Bronchial epithelial cell (primary cell): ENCODE measurements at regions not wholly inside any gene's neighbourhood (a gene's known extent, or its start where the extent isn't known, plus 50 kb on each side); places are given as distances from the start of the nearest gene placed in this dataset.
A peak's percentile ranks its signal among the peaks of the same experiment; 100 is the strongest.

Experiments
- DNase-seq: peaks from one replicate; pipeline ENCODE4 v3.0.0-alpha.2; 2010; ENCODE audit warnings: low read depth
- FAIRE-seq: peaks from 2 replicates; lab custom pipeline; 2011; peaks lifted over from hg19 to GRCh38; lab: Jason Lieb, UNC
- H3K27me3 ChIP-seq: 2 replicates; pipeline ENCODE4 v1.5.1; 2011; ENCODE audit warnings: low read length; ENCODE audit not compliant: control insufficient read depth, insufficient read depth
- H3K36me3 ChIP-seq: 2 replicates; pipeline ENCODE4 v1.5.1; 2011; ENCODE audit warnings: low read length; ENCODE audit not compliant: control insufficient read depth, insufficient read depth
- H3K4me3 ChIP-seq: 2 replicates; pipeline ENCODE4 v1.5.1; 2011; ENCODE audit warnings: mild to moderate bottlenecking, low read depth, low read length, control low read depth
- TF ChIP-seq, protein P1 (sequence below): IDR thresholded peaks from 2 replicates; pipeline ENCODE4 v1.5.1; 2011; ENCODE audit warnings: mild to moderate bottlenecking, moderate library complexity, low read length, control low read depth, inconsistent platforms; ENCODE audit not compliant: insufficient read depth, severe bottlenecking

DNA sequence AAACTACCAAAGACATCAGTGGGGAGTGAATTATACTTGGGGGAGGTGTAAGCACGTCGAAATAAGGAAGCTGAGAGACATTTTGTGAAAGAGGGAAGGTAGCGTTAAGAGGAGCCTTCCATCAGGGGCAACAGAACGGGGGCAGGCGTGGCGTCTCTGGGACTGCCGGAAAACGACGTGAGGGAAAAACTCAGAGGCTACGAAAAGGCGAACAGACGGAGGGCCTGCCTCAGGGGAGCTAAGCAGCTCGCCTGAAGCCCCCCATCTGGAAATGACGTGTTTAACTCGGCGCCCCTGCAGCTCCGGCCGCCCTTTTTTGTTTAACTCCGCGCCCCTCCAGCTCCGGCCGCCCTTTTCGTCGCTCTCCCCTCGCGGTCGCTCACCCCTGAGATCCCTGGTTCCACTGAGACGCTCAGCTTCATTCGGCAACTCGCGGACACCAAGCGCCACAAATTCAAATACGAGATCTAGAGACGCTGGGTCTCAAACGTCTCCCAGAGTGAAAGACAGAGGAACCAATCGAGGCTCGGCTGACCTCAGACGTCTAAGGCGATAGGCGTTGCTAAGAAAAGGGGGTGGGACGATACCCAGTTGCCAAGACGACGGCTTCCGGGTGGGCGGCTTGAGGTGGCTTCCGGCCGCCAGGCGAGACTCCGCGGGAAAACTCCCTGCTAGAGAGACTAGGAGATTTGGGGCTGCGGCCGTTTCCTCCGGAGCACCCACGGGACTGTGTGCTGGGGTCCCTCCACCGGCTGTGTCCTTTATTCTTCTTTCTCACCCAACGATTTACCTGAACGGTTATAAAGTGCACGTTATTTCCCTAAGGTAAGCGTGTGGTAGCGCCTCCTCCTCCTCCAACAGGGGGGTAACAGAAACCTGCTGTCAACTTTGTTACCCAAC is 383.2 kb downstream of the ZFHX3 start:
- no peaks in the 10 kb centered on the region for H3K27me3 ChIP-seq
- TF ChIP-seq, protein P1, sequence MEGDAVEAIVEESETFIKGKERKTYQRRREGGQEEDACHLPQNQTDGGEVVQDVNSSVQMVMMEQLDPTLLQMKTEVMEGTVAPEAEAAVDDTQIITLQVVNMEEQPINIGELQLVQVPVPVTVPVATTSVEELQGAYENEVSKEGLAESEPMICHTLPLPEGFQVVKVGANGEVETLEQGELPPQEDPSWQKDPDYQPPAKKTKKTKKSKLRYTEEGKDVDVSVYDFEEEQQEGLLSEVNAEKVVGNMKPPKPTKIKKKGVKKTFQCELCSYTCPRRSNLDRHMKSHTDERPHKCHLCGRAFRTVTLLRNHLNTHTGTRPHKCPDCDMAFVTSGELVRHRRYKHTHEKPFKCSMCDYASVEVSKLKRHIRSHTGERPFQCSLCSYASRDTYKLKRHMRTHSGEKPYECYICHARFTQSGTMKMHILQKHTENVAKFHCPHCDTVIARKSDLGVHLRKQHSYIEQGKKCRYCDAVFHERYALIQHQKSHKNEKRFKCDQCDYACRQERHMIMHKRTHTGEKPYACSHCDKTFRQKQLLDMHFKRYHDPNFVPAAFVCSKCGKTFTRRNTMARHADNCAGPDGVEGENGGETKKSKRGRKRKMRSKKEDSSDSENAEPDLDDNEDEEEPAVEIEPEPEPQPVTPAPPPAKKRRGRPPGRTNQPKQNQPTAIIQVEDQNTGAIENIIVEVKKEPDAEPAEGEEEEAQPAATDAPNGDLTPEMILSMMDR: no peak
- FAIRE-seq (no peak), DNase-seq (peak; percentile 98)
- H3K4me3 ChIP-seq: peak overlapping the region; percentile 85
- H3K36me3 ChIP-seq: no peaks in the 10 kb centered on the region

DNA sequence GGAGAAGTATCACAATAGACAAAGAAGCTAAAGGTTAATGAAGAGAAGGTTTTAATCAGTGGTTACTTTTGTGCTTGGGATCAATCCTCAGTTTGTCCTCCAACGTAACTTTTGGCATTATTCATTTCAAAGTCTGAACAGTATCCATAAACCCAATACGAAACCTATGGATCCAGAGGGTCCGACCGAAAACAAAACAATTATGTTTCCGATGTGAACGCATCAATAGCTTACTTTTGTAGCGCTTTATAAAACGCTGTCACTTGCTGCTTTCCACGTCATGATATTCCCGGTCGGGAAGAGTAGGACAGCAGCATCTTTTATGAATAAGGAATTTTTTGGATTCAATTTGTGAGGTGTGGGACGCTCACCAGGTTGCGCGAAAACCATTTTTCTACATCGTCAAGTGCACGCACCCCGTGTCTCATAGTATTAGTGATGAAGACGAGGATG is 383.8 kb downstream of the ZFHX3 start:
- Histone ChIP-seq H3K36me3 (no peaks in the 10 kb centered on the region), H3K4me3 (peak overlapping the region; percentile 85), H3K27me3 (no peaks in the 10 kb centered on the region)
- TF ChIP-seq, protein P1: no peak
- DNase-seq: peak; percentile 3
- no peak for FAIRE-seq

DNA sequence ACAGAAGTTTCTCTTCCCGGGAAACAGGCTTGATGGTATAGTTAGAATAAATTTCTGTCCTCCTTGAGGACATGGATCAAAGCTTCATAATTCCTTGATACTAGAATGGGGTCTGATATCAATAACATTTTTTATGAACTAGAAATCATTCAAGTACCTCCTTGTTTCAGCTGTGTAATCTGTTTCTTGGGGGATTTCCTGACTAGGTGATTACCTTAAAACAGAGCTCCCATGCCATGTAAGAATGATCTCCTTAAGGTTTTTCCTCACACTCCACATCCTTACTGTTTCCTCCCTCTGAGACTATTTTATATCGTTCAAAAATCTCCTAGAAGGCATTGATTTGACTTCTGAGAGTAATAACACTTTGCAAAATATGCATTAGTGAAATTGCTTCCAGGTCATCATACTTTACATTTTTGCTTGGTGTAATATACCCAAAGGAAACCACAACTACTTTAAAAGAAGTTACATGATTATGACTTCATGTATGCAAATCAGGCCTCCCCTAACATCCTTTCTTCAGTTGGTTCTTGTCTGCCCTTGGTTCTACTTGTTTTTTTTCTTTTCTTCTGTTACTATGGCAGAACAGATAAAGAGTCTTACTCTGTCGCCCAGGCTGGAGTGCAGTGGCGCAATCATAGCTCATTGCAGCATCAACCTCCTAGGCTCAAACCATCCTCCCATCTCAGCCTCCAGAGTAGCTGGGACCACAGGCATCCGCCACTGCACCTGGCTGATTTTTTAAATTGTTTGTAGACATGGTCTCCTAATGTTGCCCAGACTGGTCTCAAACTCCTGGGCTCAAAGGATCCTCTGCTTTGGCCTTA is 388.8 kb downstream of the ZFHX3 start:
- TF ChIP-seq, protein P1: no peak
- DNase-seq (no peak), FAIRE-seq (no peak)
- Histone ChIP-seq H3K36me3 (no peaks in the 10 kb centered on the region), H3K27me3 (no peaks in the 10 kb centered on the region), H3K4me3 (no peak overlapping the region)

DNA sequence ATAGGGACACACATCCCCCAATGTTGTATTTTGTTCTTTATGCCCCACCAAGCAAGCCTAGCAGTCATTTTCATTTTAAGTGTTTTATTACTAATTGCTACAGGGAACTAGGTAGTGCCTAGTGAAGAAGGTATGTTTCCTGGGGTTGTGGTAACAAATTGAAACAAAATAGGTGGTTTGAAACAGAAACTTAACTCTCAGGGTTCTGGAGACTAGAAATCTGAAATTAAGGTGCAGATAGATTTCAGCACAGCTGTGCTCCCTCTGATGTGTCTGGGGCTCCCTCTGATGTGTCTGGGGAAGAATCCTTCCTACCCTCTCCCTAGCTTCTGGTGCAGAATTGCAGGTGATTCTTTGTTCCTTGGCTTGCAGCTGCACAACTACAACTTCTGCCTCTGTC is 390.1 kb downstream of the ZFHX3 start:
- Histone ChIP-seq H3K27me3 (no peaks in the 10 kb centered on the region), H3K36me3 (no peaks in the 10 kb centered on the region), H3K4me3 (no peak overlapping the region)
- FAIRE-seq (no peak), DNase-seq (no peak)
- TF ChIP-seq, protein P1: no peak

DNA sequence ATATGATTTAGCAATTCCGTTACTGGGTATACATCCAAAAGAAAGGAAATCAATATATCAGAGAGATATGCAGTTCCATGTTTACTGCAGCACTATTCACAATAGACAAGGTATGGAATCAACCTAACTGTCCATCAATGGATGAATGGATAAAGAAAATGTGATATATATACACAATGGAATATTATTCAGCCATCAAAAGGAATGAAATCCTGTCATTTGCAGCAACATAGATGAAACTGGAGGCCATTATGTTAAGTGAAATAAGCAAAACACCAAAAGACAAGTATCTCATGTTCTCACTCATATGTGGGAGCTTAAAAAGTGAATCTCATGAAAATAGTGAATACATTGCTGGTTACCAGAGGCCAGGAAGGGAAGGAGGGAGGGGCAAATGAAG is 390.8 kb downstream of the ZFHX3 start:
- H3K27me3 ChIP-seq: no peaks in the 10 kb centered on the region
- DNase-seq: no peak
- no peak overlapping the region for H3K4me3 ChIP-seq
- FAIRE-seq: no peak
- TF ChIP-seq, protein P1: no peak
- H3K36me3 ChIP-seq: no peaks in the 10 kb centered on the region
